BJ (cell line): ENCODE measurements at regions not wholly inside any gene's neighbourhood (a gene's known extent, or its start where the extent isn't known, plus 50 kb on each side); places are given as distances from the start of the nearest gene placed in this dataset.
A peak's percentile ranks its signal among the peaks of the same experiment; 100 is the strongest.

Experiments used
- CTCF ChIA-PET: fragments of 350-600 bp; formaldehyde crosslinking; extraction: SDS; loops from one replicate; lab custom pipeline; 2021; ENCODE audit warnings: antibody characterized with exemption, inconsistent platforms; lab: Yijun Ruan, JAX
- POLR2A ChIA-PET: fragments of 300-600 bp; sonication (Branson Sonifier 250); formaldehyde crosslinking; extraction: SDS; loops from one replicate; lab custom pipeline; 2021; ENCODE audit warnings: antibody characterized with exemption; lab: Charles Lee
- DNase-seq: peaks from one replicate; pipeline ENCODE4 v3.0.0-alpha.2; 2011; ENCODE audit warnings: low read depth
- H3K27me3 ChIP-seq: 2 replicates; pipeline ENCODE4 v1.6.0; 2011; ENCODE audit warnings: low read length; ENCODE audit not compliant: control insufficient read depth, insufficient read depth
- H3K36me3 ChIP-seq: 2 replicates; pipeline ENCODE4 v1.5.1; 2011; ENCODE audit warnings: low read length; ENCODE audit not compliant: control insufficient read depth, insufficient read depth
- H3K4me3 ChIP-seq: 2 replicates; pipeline ENCODE4 v1.5.1; 2011; ENCODE audit warnings: low read depth, mild to moderate bottlenecking, control low read depth, low read length
- CTCF ChIP-seq: IDR thresholded peaks from 2 replicates; pipeline ENCODE4 v1.5.1; 2011; ENCODE audit warnings: low read depth, mild to moderate bottlenecking, control low read depth, inconsistent platforms, low read length, moderate library complexity; ENCODE audit not compliant: insufficient read depth

- H3K36me3 ChIP-seq = no peaks in the 10 kb centered on the region
- peak; percentile 85 for DNase-seq
- H3K4me3 ChIP-seq = no peak overlapping the region
- ChIA-PET POLR2A (interaction anchor here (0.6 kb wide), 2 partner anchors 9 to 287 kb away, joined by 3 to 4 read pairs; no protein-coding TSS in a partner anchor), CTCF (no interaction called here)
- H3K27me3 ChIP-seq = no peaks in the 10 kb centered on the region
- TF ChIP-seq CTCF = no peak
Observed at GRCh38 chr3:99419116-99419515, 219.3 kb upstream of the COL8A1 start.

- ChIA-PET POLR2A (interaction anchor here (0.6 kb wide), 2 partner anchors 9 to 286 kb away, joined by 3 to 4 read pairs; no protein-coding TSS in a partner anchor), CTCF (no interaction called here)
- no peak for TF ChIP-seq CTCF
- Histone ChIP-seq H3K27me3 (no peaks in the 10 kb centered on the region), H3K4me3 (no peak overlapping the region), H3K36me3 (no peaks in the 10 kb centered on the region)
- no peak for DNase-seq
Observed at GRCh38 chr3:99418709-99419108, 219.7 kb upstream of the COL8A1 start.

- ChIA-PET CTCF (no interaction called here), POLR2A (no interaction called here)
- Histone ChIP-seq H3K36me3 (no peaks in the 10 kb centered on the region), H3K4me3 (no peak overlapping the region), H3K27me3 (no peaks in the 10 kb centered on the region)
- no peak for TF ChIP-seq CTCF
- DNase-seq = no peak
Observed at GRCh38 chr3:99418209-99418635, 220.2 kb upstream of the COL8A1 start.

GRCh38 chr3:99413504-99413903 lies 224.9 kb upstream of the COL8A1 start:
- Histone ChIP-seq H3K4me3 (no peak overlapping the region), H3K36me3 (no peaks in the 10 kb centered on the region), H3K27me3 (no peaks in the 10 kb centered on the region)
- POLR2A ChIA-PET = interaction anchor here (1.1 kb wide), 1 partner anchor 11 kb away, joined by 4 read pairs; no protein-coding TSS in a partner anchor
- DNase-seq = no peak
- CTCF ChIA-PET = interaction anchor here (0.7 to 0.9 kb wide), 3 partner anchors 118 to 298 kb away, joined by 3 to 4 read pairs (median 3); no protein-coding TSS in a partner anchor
- TF ChIP-seq CTCF = no peak

GRCh38 chr3:99410789-99411311 lies 227.5 kb upstream of the COL8A1 start:
- Histone ChIP-seq H3K4me3 (no peak overlapping the region), H3K27me3 (no peaks in the 10 kb centered on the region), H3K36me3 (no peaks in the 10 kb centered on the region)
- CTCF ChIA-PET = interaction anchor here (0.6 to 1.4 kb wide), 3 partner anchors 10 to 88 kb away, joined by 3 to 4 read pairs (median 3); no protein-coding TSS in a partner anchor
- POLR2A ChIA-PET = no interaction called here
- TF ChIP-seq CTCF = no peak
- DNase-seq = peak; percentile 95
